ENCODE measurements at regions not wholly inside any gene's neighbourhood (a gene's known extent, or its start where the extent isn't known, plus 50 kb on each side); places are given as distances from the start of the nearest gene placed in this dataset.

GRCh38 chr15:94131875-94132274 lies 99.5 kb upstream of the MCTP2 start:
- Histone ChIP-seq H3K9me3 (peaks cover 0 to 8% (median 0%) of the 10 kb centered on the region in 4 donors), H3K36me3 (no peaks in the 10 kb centered on the region)
- TF ChIP-seq POLR2A (IDR thresholded peaks at IDR 0.05) (no peak), EP300 (IDR thresholded peaks at IDR 0.05) (no peak), CTCF (IDR thresholded peaks at IDR 0.05) (no peak)

DNA sequence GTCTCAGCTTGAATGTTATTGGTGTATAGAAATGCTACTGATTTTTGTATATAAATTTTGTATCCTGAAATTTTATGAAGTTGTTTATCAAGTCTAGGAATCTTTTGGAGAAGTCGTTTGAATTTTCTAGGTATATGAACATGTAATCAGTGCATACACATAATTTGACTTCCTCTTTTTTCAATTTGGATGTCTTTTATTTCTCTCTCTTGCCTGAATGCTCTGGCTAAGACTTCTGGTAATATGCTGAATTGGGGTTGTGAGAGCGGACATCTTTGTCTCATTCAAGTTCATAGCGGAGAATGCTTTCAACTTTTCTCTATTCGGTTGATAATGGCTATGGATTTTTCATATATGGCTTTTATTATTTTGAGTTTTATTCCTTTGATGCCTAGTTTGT lies 100.9 kb upstream of the MCTP2 start:
- no peaks in the 10 kb centered on the region for H3K36me3 ChIP-seq
- no peaks in the 10 kb centered on the region for H3K27me3 ChIP-seq
- DNase-seq (ENCODE audit: low spot score in 2 of 2), result no peak
- 80 to 85% methylated on average over 4 of the region's 4 CpGs for WGBS, 2 donors
- H3K27ac ChIP-seq, result no peak overlapping the region
- peaks cover 0 to 8% (median 0%) of the 10 kb centered on the region in 4 donors for H3K9me3 ChIP-seq
- H3K4me1 ChIP-seq, result peaks cover 0 to 3% (median 0%) of the 10 kb centered on the region in 4 donors
- TF ChIP-seq CTCF (IDR thresholded peaks at IDR 0.05), result no peak
- no peak for TF ChIP-seq POLR2A (IDR thresholded peaks at IDR 0.05)
- TF ChIP-seq EP300 (IDR thresholded peaks at IDR 0.05), result no peak
- no peak overlapping the region for H3K4me3 ChIP-seq

More at GRCh38 chr15:94131875-94132274, 99.5 kb upstream of the MCTP2 start:
- Histone ChIP-seq H3K4me3 (no peak overlapping the region), H3K4me1 (no peaks in the 10 kb centered on the region), H3K27me3 (no peaks in the 10 kb centered on the region), H3K27ac (no peak overlapping the region)
- DNase-seq (ENCODE audit: low spot score in 2 of 2), result no peak

- no peak overlapping the region for H3K4me3 ChIP-seq
- 81 to 87% methylated on average over 3 of the region's 3 CpGs for WGBS, 2 donors
- H3K36me3 ChIP-seq, result no peaks in the 10 kb centered on the region
Observed at GRCh38 chr15:94127006-94127405, 104.4 kb upstream of the MCTP2 start.

DNA sequence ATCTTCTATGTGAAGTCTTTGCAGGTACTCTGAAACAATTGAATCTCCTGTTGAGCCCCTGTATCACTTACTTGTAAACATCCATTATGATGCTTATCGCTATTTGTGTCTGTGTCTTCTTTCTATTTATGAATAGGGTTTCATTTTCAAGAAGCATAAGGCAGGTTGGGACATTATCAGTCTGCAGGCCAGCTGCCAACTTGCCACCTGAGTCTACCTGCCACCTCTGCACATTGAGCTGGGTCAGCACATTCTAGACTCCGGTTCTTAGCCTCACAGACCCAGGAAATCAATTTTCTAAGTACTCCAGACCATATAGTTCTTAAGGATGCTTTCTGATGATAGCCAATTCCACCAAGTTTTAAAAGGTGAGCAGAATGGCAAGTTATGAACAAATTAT lies 105.7 kb upstream of the MCTP2 start:
- DNase-seq (ENCODE audit: low spot score in 2 of 2), result no peak
- H3K27me3 ChIP-seq, result no peaks in the 10 kb centered on the region
- no peak for TF ChIP-seq EP300 (IDR thresholded peaks at IDR 0.05)
- TF ChIP-seq CTCF (IDR thresholded peaks at IDR 0.05), result no peak
- no peak for TF ChIP-seq POLR2A (IDR thresholded peaks at IDR 0.05)
- H3K27ac ChIP-seq, result peak overlapping the region in 2 of 4 donors; percentile 39 to 46
- no peaks in the 10 kb centered on the region for H3K9me3 ChIP-seq
- peaks cover 0 to 13% (median 0%) of the 10 kb centered on the region in 4 donors for H3K4me1 ChIP-seq
- H3K4me3 ChIP-seq, result no peak overlapping the region
- no peaks in the 10 kb centered on the region for H3K36me3 ChIP-seq
- 89 to 96% methylated on average over 2 of the region's 2 CpGs for WGBS, 2 donors

More at GRCh38 chr15:94127006-94127405, 104.4 kb upstream of the MCTP2 start:
- Histone ChIP-seq H3K4me1 (peaks cover 0 to 13% (median 0%) of the 10 kb centered on the region in 4 donors), H3K9me3 (no peaks in the 10 kb centered on the region), H3K27ac (no peak overlapping the region), H3K27me3 (no peaks in the 10 kb centered on the region)
- DNase-seq (ENCODE audit: low spot score in 2 of 2), result no peak
- TF ChIP-seq EP300 (IDR thresholded peaks at IDR 0.05), result no peak
- TF ChIP-seq POLR2A (IDR thresholded peaks at IDR 0.05), result no peak
- no peak for TF ChIP-seq CTCF (IDR thresholded peaks at IDR 0.05)

GRCh38 chr15:94125156-94125555 lies 106.2 kb upstream of the MCTP2 start:
- WGBS, 2 donors, result 54 to 63% methylated on average over 2 of the region's 2 CpGs
- no peak for DNase-seq (ENCODE audit: low spot score in 2 of 2)
- TF ChIP-seq CTCF (IDR thresholded peaks at IDR 0.05), result no peak
- no peak for TF ChIP-seq POLR2A (IDR thresholded peaks at IDR 0.05)
- no peak for TF ChIP-seq EP300 (IDR thresholded peaks at IDR 0.05)
- H3K4me1 ChIP-seq, result peaks cover 0 to 13% (median 0%) of the 10 kb centered on the region in 4 donors
- H3K9me3 ChIP-seq, result no peaks in the 10 kb centered on the region
- H3K27me3 ChIP-seq, result no peaks in the 10 kb centered on the region
- H3K27ac ChIP-seq, result peak overlapping the region in 2 of 4 donors; percentile 39 to 46
- H3K4me3 ChIP-seq, result no peak overlapping the region
- H3K36me3 ChIP-seq, result no peaks in the 10 kb centered on the region

Measured in tibial nerve (tissue), 4 donors.